ENCODE measurements at regions not wholly inside any gene's neighbourhood (a gene's known extent, or its start where the extent isn't known, plus 50 kb on each side); places are given as distances from the start of the nearest gene placed in this dataset.

DNA sequence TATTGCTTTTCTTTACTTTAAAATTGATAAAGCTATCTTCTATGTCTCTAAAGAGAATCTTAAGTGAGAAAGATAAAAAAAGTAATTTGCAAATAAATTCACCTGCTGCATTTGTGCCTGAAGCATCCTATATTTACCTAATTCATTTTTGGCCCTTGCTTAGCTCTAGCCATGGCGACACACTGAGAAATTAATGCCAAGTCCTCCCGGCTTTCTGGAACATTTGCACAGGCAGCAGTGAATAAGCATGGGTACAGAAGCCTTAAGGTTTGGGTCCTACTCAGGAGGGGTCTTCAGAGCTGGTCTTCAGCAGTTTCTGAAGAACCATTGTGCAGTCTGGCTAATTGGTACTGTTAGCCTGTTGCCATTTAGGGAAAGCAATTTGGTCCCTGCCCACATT is 73.9 kb upstream of the ZEB2 start:
- DNase-seq: no peak

DNA sequence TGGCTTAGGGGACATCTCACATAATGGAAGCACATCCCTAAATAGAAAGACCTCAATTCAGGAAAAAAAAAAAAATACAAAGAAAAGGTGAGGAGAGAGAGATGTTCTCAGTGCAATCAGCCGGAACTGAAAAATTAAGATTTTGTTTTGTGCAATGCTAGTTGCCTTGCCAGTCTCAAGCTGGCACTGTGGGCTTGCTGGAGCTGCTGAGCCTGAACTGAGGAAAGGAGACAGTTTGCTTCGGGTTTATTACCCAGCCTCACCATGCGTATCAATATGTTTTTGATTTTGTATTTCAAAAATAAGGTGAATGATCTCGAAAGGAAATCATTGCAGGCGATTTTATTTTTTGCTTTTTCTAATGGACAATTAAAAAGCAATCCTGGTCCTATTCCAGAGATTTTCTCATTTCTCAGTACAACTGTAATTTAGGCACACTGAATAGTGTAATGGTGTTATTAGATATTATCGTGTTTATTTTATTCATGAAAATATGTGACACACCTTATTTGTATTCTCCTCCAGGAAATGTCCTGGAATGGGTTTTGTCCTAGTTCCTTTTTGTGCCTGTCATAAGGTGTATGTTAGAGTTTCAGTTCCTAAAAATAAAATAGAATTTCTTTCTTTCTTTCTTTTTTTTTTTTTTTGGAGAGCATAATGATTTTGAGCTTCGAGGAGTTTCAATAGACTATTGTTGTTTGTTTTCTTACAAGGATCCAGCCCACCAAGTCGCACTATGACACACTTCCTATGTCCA is 72.8 kb upstream of the ZEB2 start:
- no peak for DNase-seq

DNA sequence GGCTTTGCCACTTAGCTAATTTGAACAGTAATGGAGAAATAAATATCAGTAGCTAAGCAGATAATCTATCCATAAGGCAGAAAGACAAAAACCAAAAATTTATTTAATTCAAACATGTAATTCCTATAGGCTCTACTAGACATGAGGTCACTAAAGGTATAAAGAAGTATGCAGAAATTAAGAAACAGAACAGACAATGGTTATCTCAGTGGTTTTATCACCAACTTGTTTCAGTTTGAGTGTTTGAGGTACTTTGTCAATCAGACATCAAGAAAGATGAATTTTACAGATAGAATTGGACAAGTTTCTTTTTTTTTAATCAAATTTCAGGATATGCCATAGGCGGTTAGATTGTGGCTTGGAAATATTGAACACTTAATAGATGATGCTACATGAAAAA is 67.4 kb upstream of the ZEB2 start:
- no peak for DNase-seq

DNA sequence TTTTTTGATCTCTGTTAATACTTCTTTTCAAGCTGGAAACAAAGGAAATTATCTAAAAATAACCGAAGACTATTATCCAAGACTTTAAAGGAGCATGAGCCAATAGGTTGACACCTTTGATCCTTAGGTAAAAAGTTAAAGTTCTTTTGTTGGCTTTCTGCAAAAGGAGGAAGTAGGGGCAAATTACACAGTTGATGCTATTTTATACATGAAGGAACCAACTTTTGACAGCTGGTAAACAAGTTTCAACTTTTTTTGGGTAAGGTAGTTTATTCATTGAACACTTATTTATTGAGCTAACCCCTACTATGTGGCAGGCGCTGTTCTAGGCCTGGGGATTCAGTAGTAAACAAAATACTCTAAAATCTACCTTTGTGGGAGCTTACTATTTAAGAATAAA is 66.6 kb upstream of the ZEB2 start:
- no peak for DNase-seq

DNA sequence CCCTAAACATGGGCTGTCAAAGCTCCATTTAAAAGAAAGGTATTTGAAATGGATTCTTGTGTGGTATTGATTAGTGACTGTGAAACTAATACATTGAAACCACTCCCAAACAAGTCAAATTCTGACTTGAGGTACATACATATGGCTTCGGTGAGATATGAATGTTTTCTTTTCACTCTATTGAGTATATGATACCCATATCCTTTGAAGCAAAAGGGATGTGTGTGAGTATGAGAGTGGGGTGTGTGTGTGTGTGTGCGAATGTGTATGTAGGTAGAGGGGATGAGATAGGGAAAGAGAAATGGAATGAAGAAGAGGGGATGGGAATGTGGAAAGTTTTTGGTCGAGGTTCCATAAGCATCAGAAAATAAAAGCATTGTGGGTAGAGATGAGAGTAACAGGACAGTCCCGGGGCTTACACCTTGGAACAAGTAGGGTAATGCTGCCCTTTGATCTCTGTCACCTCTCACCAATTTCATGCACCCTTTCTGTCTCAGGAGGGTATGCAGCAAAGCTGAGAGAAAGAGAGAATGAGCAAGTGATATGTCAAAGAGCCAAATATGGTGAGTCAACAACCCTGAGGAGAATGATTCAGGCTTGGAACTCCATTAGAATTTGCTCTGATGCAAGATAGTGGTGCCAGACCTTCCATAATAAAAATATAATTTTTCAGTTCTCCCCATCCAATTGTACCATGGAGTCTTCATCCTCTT is 64.0 kb upstream of the ZEB2 start:
- no peak for DNase-seq

DNA sequence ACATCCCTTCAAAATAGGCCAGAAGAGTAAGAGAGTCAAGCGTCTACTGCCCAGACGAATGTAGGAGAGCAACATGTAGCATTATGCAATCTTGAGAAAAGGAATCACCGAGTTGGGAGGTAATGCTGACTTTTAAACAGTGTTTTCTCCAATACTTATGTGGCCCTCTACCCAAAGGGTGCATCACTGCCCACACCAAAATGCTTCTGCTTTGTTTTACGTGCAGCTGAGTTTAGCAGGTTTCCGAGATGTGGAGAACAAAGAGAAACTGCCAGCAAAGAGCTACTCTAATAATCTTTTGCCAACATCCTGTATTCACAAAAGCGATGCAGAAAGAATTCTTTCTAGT is 63.4 kb upstream of the ZEB2 start:
- DNase-seq: no peak

DNA sequence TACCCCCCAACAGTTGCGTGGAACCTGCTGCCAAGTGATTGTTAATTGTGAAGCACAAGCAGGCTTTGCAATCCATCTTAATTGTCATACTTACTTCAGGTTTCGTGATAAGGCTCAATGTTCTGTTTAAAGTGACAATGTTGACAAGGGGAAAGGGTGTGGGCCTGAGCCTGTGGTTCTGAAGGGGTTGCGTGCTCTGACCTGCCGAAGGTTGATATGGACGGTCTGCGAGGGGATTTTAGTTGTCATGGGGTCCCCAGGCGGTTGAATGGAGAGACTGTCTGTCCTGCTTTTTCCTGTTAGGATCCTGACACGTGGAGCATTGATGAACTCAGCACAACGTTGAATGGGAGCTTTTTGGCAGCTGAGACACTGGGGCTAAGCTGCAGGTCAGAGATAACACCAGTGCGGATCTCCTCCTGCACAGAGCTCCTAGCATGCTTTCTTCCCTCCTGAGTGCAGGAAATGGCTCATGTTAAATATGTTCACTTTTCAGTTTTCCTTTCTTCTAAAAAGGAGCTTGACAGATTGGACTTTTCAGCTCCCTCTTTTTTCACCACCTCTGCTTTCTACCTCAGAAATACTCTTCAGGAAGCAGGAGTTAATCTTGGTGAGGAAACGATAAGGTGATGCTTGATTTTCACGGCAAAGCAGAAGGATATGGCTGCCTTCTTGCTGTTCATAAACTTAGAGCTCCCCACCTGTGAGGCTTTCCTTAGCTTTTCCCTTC is 62.9 kb upstream of the ZEB2 start:
- no peak for DNase-seq

DNA sequence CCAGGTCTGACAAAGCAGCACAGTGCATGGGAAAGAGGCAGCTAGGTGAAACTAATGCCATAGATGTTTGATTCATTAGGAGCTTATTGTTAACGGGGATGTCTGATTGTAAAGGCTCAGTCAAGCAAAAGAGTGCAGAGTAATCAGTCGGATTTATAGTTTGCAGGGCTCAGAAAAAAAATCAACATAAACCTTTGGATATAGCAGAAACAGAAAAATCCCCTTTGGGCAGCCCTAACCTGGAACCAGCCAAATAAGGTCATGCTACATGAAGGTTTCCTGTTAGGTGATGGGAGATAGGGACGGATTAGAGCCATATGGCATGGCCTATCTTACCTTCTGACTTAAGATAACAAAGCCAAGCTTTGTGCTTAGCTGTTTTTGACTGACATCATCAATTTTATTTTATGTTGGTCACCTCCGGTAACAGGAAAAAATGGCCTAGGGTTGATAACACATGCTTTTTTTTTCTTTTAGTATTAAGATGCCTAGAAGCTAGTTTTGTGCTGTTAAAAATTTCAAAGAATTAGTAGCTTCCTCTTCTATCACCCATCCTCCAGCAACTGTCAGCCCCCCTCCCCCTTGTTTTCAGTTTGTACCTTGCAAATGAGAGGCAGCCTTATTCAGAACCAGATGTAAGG is 60.7 kb upstream of the ZEB2 start:
- DNase-seq: no peak

DNA sequence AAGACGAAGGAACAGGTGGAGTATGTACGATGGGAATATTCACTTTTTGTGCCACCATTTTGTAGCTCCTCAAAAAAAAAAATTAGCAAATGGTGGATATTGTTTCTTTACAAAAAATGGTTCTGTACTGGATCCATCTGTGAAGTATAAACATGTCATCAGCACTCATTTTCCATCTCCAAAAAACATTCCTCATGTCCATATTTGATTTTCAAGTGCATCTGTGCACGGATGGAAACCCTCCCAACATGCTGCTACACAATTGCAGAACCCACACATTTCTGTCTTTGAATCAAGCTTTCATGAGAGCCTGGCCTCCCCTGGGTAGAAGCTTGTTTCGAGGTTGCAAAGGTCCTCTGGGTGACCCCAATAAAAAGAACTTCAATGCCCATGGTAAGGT is 59.6 kb upstream of the ZEB2 start:
- no peak for DNase-seq

DNA sequence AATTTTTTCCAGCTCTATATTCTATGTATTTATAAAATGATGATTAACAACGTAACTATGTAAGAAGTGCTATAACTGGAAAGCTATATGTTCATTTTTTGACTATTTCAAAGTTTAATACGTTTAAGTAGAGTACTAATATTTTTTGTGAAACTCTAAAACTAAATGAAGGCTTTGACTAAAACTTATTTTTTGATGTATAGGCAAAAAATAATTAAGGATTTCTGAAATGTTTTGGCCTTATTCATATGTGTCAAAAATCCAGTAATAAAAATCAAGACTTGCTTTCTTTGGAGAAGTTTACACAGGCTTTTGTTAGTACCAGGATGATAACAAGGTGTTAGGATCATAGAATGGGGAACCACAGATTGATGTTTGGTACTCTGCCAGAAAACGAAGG is 58.2 kb upstream of the ZEB2 start:
- no peak for DNase-seq

DNA sequence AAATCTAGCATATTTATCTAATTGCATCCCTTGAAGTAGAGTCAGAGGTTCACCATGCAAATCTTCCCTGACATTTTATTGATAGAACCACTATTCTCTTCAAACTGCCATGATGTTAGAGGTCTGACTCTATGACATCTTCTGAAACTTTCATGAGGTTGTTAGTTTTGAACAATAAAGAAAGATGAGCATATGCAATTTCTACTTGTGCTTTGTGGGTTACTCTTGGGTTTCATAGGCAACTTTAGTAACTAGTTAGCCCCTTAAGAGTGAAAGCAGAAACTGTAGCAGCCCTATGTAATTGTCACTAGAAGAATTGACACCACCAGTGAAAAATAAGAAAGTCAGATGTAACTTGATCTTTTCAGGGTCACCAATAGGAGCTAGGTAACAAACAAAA is 53.1 kb upstream of the ZEB2 start:
- no peak for DNase-seq

DNA sequence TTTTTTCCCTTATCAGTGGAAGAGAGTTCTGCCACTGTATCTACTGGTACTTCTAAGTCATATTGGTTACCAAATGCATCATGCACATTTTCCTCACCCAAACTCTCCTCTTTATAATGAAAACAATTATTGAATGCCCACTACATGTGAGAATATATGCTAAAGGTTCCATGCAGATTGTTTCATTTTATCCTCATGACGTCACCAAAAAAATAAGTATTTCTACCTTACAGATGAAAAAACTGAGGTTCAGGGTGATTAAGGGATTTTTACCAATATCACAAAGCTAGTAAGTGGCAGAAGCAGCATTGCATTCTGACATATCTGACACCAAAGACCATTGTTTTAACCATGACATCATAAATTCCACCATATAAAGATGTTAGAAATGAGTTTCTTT is 51.9 kb upstream of the ZEB2 start:
- DNase-seq: no peak

DNA sequence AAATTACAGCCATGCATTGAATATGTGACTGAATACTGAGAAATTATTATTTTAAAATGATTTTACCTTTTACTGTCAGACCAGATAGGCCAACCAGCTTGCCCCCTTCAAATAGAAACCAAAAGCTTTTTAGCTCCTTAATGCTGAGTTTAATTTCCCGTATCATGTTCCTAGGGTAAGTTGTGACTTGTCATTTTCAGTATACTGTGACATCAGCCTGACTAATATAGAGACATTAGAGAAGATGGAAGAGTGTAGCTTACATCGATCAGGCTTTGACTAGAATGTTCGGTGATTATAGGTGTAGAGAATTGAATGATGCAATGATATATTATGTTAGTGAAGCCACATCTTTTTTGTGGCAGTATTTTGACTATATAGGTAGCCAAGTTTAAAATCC is 50.6 kb upstream of the ZEB2 start:
- no peak for DNase-seq
